HG03575 (cell line): ENCODE measurements at regions not wholly inside any gene's neighbourhood (a gene's known extent, or its start where the extent isn't known, plus 50 kb on each side); places are given as distances from the start of the nearest gene placed in this dataset.
A peak's percentile ranks its signal among the peaks of the same experiment; 100 is the strongest.

Experiments
- ATAC-seq: cut with Tn5 transposase; IDR thresholded peaks from one replicate; pipeline ENCODE4 v1.9.1; 2021; ENCODE audit not compliant: unreplicated experiment, insufficient number of reproducible peaks, low FRiP score; ENCODE audit errors: extremely low read depth

GRCh38 chrX:38856670-38857265, 55.5 kb downstream of the MID1IP1 start:
- no peak for ATAC-seq

DNA sequence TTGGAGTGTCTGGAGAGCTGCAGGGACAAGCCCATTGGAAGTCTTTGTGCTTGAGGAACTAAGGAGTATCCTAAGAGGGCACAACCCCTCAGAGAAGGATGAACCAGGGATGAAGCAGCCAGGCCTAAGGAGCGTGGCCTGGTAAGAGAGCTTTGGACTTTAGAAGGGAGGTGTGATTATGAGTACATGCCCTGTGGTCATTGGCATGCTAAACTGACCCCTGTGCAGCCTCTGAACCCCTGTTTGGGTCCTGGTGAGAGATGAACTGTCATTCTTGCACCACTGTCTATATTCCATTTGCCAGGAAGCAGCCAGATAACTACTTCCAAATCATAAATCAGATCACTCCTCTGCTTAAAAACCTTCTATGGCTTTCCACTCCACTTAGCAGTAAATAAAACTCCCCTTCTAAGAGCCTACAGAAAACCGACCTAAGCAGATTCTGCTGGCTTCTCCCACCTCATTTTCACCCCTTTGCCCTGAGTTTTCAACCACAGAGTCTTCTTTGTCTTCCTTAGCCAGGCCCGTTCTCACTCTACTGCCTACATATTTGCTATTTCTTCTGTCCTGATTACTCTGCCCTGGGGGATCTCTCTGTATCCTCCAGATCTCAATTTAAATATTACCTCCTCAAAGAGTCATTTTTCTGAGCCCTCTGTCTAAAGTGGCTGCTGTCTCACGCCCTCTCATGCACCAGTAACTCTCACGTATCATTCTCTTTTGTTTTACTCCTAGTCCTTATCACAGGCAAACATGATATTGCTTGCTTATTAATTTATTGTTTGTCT, 56.7 kb downstream of the MID1IP1 start:
- ATAC-seq: no peak

DNA sequence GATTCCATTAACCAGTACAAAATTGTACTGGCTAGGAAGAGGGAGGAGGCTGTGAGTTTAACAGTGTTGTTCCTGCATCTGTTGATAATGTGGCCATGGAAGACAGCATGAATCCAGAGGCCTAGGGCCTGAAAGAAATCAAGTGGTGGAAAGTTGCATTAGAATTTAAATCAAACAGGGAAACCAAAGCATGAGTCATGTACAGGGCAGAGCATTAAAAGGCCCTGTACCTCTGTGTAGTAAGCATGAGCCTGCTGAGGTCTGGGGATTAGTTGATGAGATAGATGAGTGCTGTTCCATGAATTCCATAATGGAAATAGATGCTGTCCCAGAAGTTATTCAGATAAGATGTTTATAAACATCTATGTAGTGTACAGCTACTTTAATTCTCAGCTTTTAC, 58.3 kb downstream of the MID1IP1 start:
- no peak for ATAC-seq

DNA sequence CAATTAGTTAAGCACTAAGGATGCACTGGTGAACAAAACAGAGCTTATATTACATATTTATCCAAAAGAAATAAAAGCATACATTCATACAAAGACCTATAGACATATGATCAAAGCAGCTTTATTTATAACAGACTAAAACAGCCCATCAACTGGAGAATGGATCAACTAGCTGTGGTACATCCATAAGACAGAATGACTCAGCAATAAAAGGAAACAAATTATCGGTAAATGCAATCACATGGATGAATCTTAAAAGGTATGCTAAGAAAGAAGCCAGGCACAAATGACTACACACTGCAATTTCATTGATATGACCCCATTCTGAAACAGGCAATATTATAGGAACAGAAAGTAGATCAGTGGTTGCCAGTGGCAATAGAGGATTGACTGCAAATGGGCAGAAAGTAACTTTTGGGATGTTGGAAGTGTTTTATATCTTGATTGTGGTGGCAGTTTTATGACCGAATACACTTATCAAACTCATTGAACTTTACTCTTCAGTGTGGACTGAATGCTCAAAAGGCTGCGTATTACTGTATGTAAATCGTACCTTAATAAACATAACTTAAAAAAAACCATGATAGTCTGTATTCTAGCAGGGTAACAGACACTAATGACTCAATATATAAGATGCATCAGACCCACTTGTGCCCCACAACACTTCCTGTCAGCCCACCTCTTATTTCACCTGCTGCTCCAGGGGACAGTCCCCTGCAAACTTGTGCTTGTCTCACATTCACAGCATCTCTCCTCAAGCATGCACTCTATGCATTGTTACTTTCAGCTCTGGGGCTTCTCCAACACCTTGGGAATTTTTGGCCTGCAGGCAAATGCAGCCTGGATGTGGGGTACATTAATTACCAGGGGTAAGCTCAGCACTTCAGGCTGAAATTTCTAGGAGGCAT, 59.1 kb downstream of the MID1IP1 start:
- no peak for ATAC-seq

DNA sequence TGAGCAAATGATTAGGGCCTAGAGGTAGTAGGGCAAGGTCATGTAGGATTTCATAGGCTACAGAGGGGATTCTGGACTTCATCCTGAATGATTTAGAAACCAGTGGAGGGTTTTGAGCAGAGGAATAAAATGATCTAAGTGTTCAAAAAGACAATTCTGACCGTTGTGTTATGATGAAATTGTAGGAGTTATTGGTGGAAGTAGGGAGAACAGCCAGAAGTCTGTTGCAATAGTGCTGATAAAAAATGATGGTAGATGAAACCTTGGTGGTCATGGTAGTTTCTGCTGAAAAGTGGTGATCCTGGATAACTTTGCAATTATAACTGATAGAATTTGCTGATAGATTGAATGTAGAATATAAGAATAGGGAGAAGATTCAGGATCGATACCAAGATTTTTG, 60.2 kb downstream of the MID1IP1 start:
- no peak for ATAC-seq

DNA sequence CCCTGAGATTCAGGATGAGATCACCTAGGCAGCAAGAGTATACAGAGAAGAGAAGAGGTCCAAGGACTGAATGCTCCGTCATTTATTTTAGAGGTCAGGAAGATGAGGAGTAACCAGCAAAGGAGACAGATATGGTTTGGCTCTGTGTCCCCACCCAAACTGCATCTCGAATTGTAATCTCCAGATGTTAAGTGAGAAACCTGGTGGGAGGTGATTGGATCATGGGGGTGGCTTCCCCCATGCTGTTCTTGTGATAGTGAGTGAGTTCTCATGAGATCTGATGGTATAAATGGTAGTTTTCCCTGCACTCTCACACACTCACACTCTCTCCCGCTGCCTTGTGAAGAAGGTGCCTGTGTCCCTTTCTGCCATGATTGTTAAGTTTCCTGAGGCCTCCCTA, 60.8 kb downstream of the MID1IP1 start:
- no peak for ATAC-seq

- ATAC-seq: no peak
Observed at GRCh38 chrX:38864165-38864564, 62.9 kb downstream of the MID1IP1 start.

GRCh38 chrX:38868321-38868720, 67.1 kb downstream of the MID1IP1 start:
- ATAC-seq: no peak

- no peak for ATAC-seq
Observed at GRCh38 chrX:38868941-38869401, 67.7 kb downstream of the MID1IP1 start.

GRCh38 chrX:38870361-38870895, 69.2 kb downstream of the MID1IP1 start:
- no peak for ATAC-seq

GRCh38 chrX:38871129-38872029, 70.1 kb downstream of the MID1IP1 start:
- no peak for ATAC-seq

GRCh38 chrX:38877366-38877765, 76.1 kb downstream of the MID1IP1 start:
- no peak for ATAC-seq

GRCh38 chrX:38878641-38879340, 77.5 kb downstream of the MID1IP1 start:
- no peak for ATAC-seq

DNA sequence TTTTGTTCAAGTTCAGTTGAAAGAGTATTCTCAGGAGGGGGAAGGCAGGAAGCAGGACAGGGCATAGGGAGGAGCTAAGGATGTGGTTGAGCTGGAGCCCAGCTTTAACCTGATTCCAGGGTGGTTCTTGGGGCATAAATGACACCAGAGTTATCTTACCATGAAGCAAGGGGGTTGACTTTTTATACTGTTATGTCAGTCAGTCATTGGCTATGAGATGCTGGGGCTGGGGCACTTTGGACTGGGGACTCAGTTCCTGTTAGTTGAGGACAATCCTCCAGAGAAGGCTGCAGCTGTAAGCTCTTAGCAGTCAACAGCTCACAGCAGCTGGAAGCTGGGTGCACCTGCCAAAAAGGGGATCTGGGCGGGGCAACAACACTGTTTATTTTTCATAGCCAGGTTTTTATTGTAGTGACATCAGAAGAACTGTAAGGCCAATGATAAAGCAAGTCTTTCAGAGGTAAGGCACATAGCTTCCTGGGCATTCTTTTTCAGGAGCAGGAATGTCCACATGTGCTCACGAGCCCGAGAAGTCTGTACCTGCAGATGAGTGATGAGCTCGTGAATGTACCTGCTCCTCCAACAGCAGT, 78.5 kb downstream of the MID1IP1 start:
- ATAC-seq: peak; percentile 29

GRCh38 chrX:38880296-38880854, 79.1 kb downstream of the MID1IP1 start:
- ATAC-seq: no peak

DNA sequence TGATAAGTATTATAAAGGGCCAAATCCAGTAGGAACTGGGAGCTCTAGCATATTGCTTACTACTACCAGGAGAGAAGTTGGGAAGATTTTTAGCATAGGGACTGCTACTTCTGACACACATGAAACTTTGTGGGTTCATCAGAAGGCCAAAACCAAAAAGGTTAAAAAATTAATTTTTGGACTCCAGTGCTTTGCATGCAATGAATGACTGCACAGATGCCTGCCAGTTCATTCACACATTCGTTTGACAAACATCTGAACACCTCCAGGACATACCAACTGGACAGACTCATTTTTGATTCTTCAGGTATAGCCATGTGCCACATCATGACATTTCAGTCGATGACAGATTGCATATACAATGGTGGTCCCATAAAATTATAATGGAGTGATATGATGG, 79.8 kb downstream of the MID1IP1 start:
- ATAC-seq: no peak

- no peak for ATAC-seq
Observed at GRCh38 chrX:38881727-38882126, 80.5 kb downstream of the MID1IP1 start.
